Upper lobe of left lung (tissue), 6 donors: ENCODE measurements at regions not wholly inside any gene's neighbourhood (a gene's known extent, or its start where the extent isn't known, plus 50 kb on each side); places are given as distances from the start of the nearest gene placed in this dataset.

Experiments used
- ATAC-seq, 2 donors: fragments of 200-7000 bp; cut with Tn5 transposase; one replicate each; pipeline ENCODE4 v1.9.1; 2022; ENCODE audit warnings: mild to moderate bottlenecking in 2 of 2, moderate library complexity in 2 of 2; ENCODE audit not compliant: low FRiP score in 2 of 2
- DNase-seq, 2 donors: peaks; one replicate each; pipeline ENCODE4 v3.0.0-alpha.2; 2019 to 2020
- H3K27ac ChIP-seq, 4 donors: fragments of 200-600 bp; sonication (generic); one replicate each; pipeline ENCODE4 v1.5.1; 2016 to 2019
- H3K27me3 ChIP-seq, 4 donors: fragments of 200-600 bp; sonication (generic); one replicate each; pipeline ENCODE4 v1.5.1; 2017 to 2019
- H3K36me3 ChIP-seq, 4 donors: fragments of 200-600 bp; sonication (generic); one replicate each; pipeline ENCODE4 v1.5.1; 2016 to 2019
- H3K4me1 ChIP-seq, 4 donors: fragments of 200-600 bp; sonication (generic); one replicate each; pipeline ENCODE4 v1.5.1; 2018 to 2019
- H3K4me3 ChIP-seq, 4 donors: fragments of 200-600 bp; sonication (generic); one replicate each; pipeline ENCODE4 v1.5.1; 2017 to 2019; ENCODE audit warnings: mild to moderate bottlenecking in 2 of 4, moderate library complexity in 1 of 4
- H3K9me3 ChIP-seq, 4 donors: fragments of 200-600 bp; sonication (generic); one replicate each; pipeline ENCODE4 v1.5.1; 2018 to 2019
- EP300 ChIP-seq, 4 donors: sonication (generic); formaldehyde crosslinking; IDR thresholded peaks; one replicate each; pipeline ENCODE4 v1.5.1; 2017; ENCODE audit warnings: antibody characterized with exemption in 4 of 4, control low read depth in 2 of 4
- POLR2A ChIP-seq, 4 donors: fragments of 450-650 bp; IDR thresholded peaks; one replicate each; pipeline ENCODE4 v1.5.1; 2016 to 2017; ENCODE audit warnings: antibody characterized with exemption in 4 of 4, mild to moderate bottlenecking in 2 of 4
- POLR2AphosphoS5 ChIP-seq, 2 donors: sonication (generic); formaldehyde crosslinking; IDR thresholded peaks; one replicate each; pipeline ENCODE4 v1.5.1; 2017; ENCODE audit warnings: antibody characterized with exemption in 2 of 2
- WGBS, 2 donors: methylation state at CpG; one replicate each; pipeline ENCODE4 v1.1.5; 2017 to 2018; 5-methylcytosine and 5-hydroxymethylcytosine counted together
- TF ChIP-seq, protein P1 (sequence below), 6 experiments: fragments of 450-650 bp in 4 of 6; fragments of 200-600 bp in 2 of 6; sonication (generic) in 2 of 6; IDR thresholded peaks; one replicate each; pipeline ENCODE4 v1.5.1; 2016 to 2019; ENCODE audit warnings: antibody characterized with exemption in 6 of 6
- donor health status: DM: no; HTN: no; CAD: no; lungs with moderate emphysema.
- donor health status: DM: no; HTN: yes; CAD: no; lungs with severe emphysema.

GRCh38 chr15:91611561-91612323 lies 241.8 kb upstream of the SLCO3A1 start:
- Histone ChIP-seq H3K36me3 (no peaks in the 10 kb centered on the region), H3K4me1 (no peaks in the 10 kb centered on the region), H3K4me3 (no peak overlapping the region), H3K9me3 (no peaks in the 10 kb centered on the region), H3K27ac (no peak overlapping the region), H3K27me3 (no peaks in the 10 kb centered on the region)
- TF ChIP-seq EP300 (IDR thresholded peaks at IDR 0.05) (no peak), POLR2AphosphoS5 (IDR thresholded peaks at IDR 0.05) (no peak), POLR2A (IDR thresholded peaks at IDR 0.05) (no peak)
- TF ChIP-seq, protein P1, sequence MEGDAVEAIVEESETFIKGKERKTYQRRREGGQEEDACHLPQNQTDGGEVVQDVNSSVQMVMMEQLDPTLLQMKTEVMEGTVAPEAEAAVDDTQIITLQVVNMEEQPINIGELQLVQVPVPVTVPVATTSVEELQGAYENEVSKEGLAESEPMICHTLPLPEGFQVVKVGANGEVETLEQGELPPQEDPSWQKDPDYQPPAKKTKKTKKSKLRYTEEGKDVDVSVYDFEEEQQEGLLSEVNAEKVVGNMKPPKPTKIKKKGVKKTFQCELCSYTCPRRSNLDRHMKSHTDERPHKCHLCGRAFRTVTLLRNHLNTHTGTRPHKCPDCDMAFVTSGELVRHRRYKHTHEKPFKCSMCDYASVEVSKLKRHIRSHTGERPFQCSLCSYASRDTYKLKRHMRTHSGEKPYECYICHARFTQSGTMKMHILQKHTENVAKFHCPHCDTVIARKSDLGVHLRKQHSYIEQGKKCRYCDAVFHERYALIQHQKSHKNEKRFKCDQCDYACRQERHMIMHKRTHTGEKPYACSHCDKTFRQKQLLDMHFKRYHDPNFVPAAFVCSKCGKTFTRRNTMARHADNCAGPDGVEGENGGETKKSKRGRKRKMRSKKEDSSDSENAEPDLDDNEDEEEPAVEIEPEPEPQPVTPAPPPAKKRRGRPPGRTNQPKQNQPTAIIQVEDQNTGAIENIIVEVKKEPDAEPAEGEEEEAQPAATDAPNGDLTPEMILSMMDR (IDR thresholded peaks at IDR 0.05): no peak
- ATAC-seq (no peak), DNase-seq (no peak)
- 59 to 67% methylated on average over 5 to 10 of the region's 10 CpGs for WGBS, 2 donors

DNA sequence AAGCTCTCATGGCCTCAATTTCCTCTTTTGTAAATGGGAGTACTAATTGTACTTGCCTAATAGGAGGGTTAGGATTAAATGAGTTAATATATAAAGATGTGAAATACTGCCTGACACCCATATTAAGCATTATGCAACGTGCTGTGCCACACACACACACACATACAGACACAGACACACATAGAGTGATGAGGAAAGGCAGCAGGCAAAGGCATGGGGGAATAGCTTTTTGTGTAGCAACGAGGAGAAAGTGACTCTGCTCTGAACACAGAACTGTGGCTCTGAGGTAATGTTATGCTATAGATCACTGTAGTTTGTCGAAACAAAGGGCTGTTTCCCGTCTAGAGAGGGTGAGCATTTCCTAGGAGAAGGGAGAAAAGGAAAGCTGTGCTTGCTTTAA lies 233.3 kb upstream of the SLCO3A1 start:
- WGBS, 2 donors: 43 to 47% methylated on average over 4 of the region's 4 CpGs
- H3K36me3 ChIP-seq: no peaks in the 10 kb centered on the region
- no peaks in the 10 kb centered on the region for H3K9me3 ChIP-seq
- H3K4me1 ChIP-seq: no peaks in the 10 kb centered on the region
- ATAC-seq: no peak
- DNase-seq: no peak
- TF ChIP-seq EP300 (IDR thresholded peaks at IDR 0.05) (no peak), POLR2AphosphoS5 (IDR thresholded peaks at IDR 0.05) (no peak), POLR2A (IDR thresholded peaks at IDR 0.05) (no peak)
- TF ChIP-seq, protein P1 (IDR thresholded peaks at IDR 0.05): no peak
- no peak overlapping the region for H3K27ac ChIP-seq
- H3K4me3 ChIP-seq: no peak overlapping the region
- H3K27me3 ChIP-seq: no peaks in the 10 kb centered on the region

DNA sequence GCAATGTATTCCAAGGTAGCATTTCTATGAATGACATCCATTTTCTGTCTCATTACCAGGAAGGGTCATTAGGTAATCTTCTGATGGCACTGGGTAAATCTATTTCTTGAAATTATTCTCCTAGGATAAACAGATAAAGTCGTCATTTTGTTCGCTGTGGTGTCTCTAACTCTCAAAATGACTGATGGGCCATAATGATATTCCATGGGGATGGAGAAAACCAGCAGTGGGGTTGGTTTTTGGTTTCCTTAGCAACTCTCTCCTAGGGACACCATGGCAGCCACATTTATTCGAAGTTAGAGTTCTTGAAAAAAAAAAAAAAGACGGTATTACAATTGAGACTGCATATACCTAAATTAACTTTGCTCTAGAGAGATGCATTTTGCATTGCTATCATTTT lies 231.3 kb upstream of the SLCO3A1 start:
- Histone ChIP-seq H3K4me1 (no peaks in the 10 kb centered on the region), H3K4me3 (no peak overlapping the region), H3K27ac (no peak overlapping the region), H3K27me3 (no peaks in the 10 kb centered on the region), H3K9me3 (no peaks in the 10 kb centered on the region), H3K36me3 (no peaks in the 10 kb centered on the region)
- 79 to 80% methylated on average over 4 of the region's 4 CpGs for WGBS, 2 donors
- ATAC-seq (no peak), DNase-seq (no peak)
- TF ChIP-seq EP300 (IDR thresholded peaks at IDR 0.05) (no peak), POLR2AphosphoS5 (IDR thresholded peaks at IDR 0.05) (no peak), POLR2A (IDR thresholded peaks at IDR 0.05) (no peak)
- TF ChIP-seq, protein P1 (IDR thresholded peaks at IDR 0.05): no peak

DNA sequence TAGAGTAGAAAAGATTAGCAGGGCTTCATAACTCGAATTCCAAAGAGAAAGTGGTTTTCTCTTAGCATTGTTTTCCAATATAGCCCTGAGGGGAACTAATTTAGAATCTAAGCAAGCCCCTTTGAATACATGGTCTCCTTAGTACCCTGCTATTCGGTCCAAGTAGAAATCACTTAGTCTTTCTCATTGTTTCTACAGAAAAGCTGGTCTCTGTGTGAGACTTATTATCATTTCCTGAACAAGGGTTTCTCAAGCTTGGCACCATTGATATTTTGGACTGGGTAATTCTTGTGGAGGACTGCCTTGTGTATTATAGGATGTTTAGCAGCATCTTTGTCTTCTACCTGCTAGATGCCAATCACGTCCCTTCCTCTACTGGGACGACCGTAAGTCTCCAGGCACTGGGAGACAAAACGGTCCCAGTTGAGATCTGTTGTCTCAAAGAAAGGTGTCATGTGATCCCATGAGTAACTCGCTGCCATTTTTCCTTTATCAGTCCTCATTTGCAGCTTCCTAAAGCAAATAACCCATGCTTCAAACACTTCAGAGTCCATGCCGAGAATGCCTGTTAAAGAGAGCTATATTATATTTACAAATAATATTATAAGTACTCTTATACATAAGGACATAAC lies 230.7 kb upstream of the SLCO3A1 start:
- no peak for ATAC-seq
- H3K27ac ChIP-seq: no peak overlapping the region
- no peaks in the 10 kb centered on the region for H3K27me3 ChIP-seq
- WGBS, 2 donors: 75% methylated on average over 8 of the region's 8 CpGs
- DNase-seq: no peak
- H3K4me1 ChIP-seq: no peaks in the 10 kb centered on the region
- TF ChIP-seq EP300 (IDR thresholded peaks at IDR 0.05): no peak
- TF ChIP-seq, protein P1 (IDR thresholded peaks at IDR 0.05): no peak
- no peaks in the 10 kb centered on the region for H3K9me3 ChIP-seq
- H3K36me3 ChIP-seq: no peaks in the 10 kb centered on the region
- H3K4me3 ChIP-seq: no peak overlapping the region
